GM12878 (cell line): ENCODE measurements at regions not wholly inside any gene's neighbourhood (a gene's known extent, or its start where the extent isn't known, plus 50 kb on each side); places are given as distances from the start of the nearest gene placed in this dataset.

Experiments used
- CREM ChIP-seq: IDR thresholded peaks from 2 replicates; pipeline ENCODE4 v1.6.1; 2014; ENCODE audit warnings: antibody characterized with exemption, low read depth
- CUX1 ChIP-seq: IDR thresholded peaks from 2 replicates; pipeline ENCODE4 v1.6.1; 2012; ENCODE audit warnings: improper control_type of control experiment, low read depth, low read length; ENCODE audit not compliant: insufficient replicate concordance
- SUPT20H ChIP-seq: IDR thresholded peaks from 2 replicates; pipeline ENCODE4 v1.6.1; 2011; ENCODE audit warnings: low read depth, mild to moderate bottlenecking, low read length, moderate library complexity, borderline replicate concordance; ENCODE audit not compliant: control insufficient read depth
- ZNF687 ChIP-seq: fragments of 450-650 bp; IDR thresholded peaks from 2 replicates; pipeline ENCODE4 v1.6.1; 2017; ENCODE audit warnings: mild to moderate bottlenecking, moderate library complexity

GRCh38 chr2:54392555-54393324 is 63.4 kb upstream of the SPTBN1 start (continued):
- TF ChIP-seq ZNF687 (no peak), CREM (no peak), SUPT20H (no peak), CUX1 (no peak)
